CD14-positive monocyte (primary cell): ENCODE measurements at regions not wholly inside any gene's neighbourhood (a gene's known extent, or its start where the extent isn't known, plus 50 kb on each side); places are given as distances from the start of the nearest gene placed in this dataset.

Experiments
- DNase-seq, 3 donors: peaks; one replicate each; pipeline ENCODE4 v3.0.0-alpha.2; 2011 to 2022
- H2AFZ ChIP-seq: 2 replicates; pipeline ENCODE4 v1.6.0; 2012; ENCODE audit warnings: mild to moderate bottlenecking, low read depth, low read length, inconsistent platforms; ENCODE audit not compliant: insufficient read depth, poor library complexity, severe bottlenecking
- H3K27ac ChIP-seq, 2 donors: 1 replicate in 1 of 2; 2 replicates in 1 of 2; pipeline ENCODE4 v1.5.1; 2012 to 2013; ENCODE audit warnings: low read length in 2 of 2, control low read depth in 1 of 2, inconsistent platforms in 1 of 2, low read depth in 1 of 2, mild to moderate bottlenecking in 1 of 2
- H3K27me3 ChIP-seq, 2 donors: one replicate each; pipeline versions ENCODE4 v1.6.0 to v1.6.1; 2011 to 2013; ENCODE audit warnings: low read length in 2 of 2; ENCODE audit not compliant: control insufficient read depth in 2 of 2, insufficient read depth in 2 of 2
- H3K36me3 ChIP-seq, 2 donors: replicated peaks in 1 of 2; 1 replicate in 1 of 2; 2 replicates in 1 of 2; pipeline versions ENCODE4 v1.5.1 to v1.6.1; 2012 to 2013; ENCODE audit warnings: low read length in 2 of 2, control low read depth in 1 of 2, inconsistent platforms in 1 of 2, mild to moderate bottlenecking in 1 of 2; ENCODE audit not compliant: insufficient read depth in 2 of 2, control insufficient read depth in 1 of 2
- H3K4me1 ChIP-seq, 2 donors: 1 replicate in 1 of 2; 2 replicates in 1 of 2; pipeline versions ENCODE4 v1.5.1 to v1.6.1; 2012 to 2013; ENCODE audit warnings: low read length in 2 of 2, control low read depth in 1 of 2, inconsistent platforms in 1 of 2, mild to moderate bottlenecking in 1 of 2, moderate library complexity in 1 of 2; ENCODE audit not compliant: insufficient read depth in 2 of 2, control insufficient read depth in 1 of 2
- H3K4me2 ChIP-seq: replicated peaks from 2 replicates; pipeline ENCODE3; 2012; ENCODE audit warnings: low read length, moderate library complexity, mild to moderate bottlenecking; ENCODE audit not compliant: poor library complexity, severe bottlenecking; ENCODE audit errors: extremely low read depth
- H3K4me3 ChIP-seq, 3 experiments: fragments of 200-600 bp in 1 of 3; sonication (generic) in 1 of 3; replicated peaks in 1 of 3; 1 replicate in 2 of 3; 2 replicates in 1 of 3; pipeline ENCODE4 v1.5.1; 2011 to 2013; ENCODE audit warnings: low read length in 3 of 3, mild to moderate bottlenecking in 3 of 3, control low read depth in 2 of 3, low read depth in 2 of 3, inconsistent platforms in 1 of 3, moderate library complexity in 1 of 3
- H3K79me2 ChIP-seq: 2 replicates; pipeline ENCODE4 v1.6.0; 2012; ENCODE audit warnings: mild to moderate bottlenecking, control low read depth, inconsistent platforms, low read length, moderate library complexity; ENCODE audit not compliant: insufficient read depth
- H3K9ac ChIP-seq: 2 replicates; pipeline ENCODE4 v1.6.0; 2017; ENCODE audit warnings: low read length, mild to moderate bottlenecking; ENCODE audit not compliant: insufficient read depth, poor library complexity, severe bottlenecking
- H3K9me3 ChIP-seq, 2 donors: replicated peaks in 1 of 2; 1 replicate in 1 of 2; 2 replicates in 1 of 2; pipeline versions ENCODE4 v1.5.1 to v1.6.1; 2012 to 2013; ENCODE audit warnings: low read length in 2 of 2, control low read depth in 1 of 2; ENCODE audit not compliant: control insufficient read depth in 1 of 2, insufficient read depth in 1 of 2
- H4K20me1 ChIP-seq: 2 replicates; pipeline ENCODE4 v1.6.0; 2012; ENCODE audit warnings: mild to moderate bottlenecking, low read length, control low read depth, moderate library complexity; ENCODE audit not compliant: insufficient read depth
- H3K27ac Mint-ChIP-seq, 7 donors: one replicate each; pipeline ENCODE4 v1.8.0; 2020; ENCODE audit warnings: mild to moderate bottlenecking in 7 of 7, mixed read lengths in 7 of 7, moderate library complexity in 6 of 7, inconsistent platforms in 2 of 7
- H3K27me3 Mint-ChIP-seq, 3 donors: one replicate each; pipeline ENCODE4 v1.8.0; 2021 to 2022; ENCODE audit warnings: low read depth in 3 of 3, mild to moderate bottlenecking in 3 of 3, mixed read lengths in 3 of 3, moderate library complexity in 3 of 3, inconsistent platforms in 1 of 3
- H3K36me3 Mint-ChIP-seq, 2 donors: one replicate each; pipeline ENCODE4 v1.8.0; 2020; ENCODE audit warnings: mixed read lengths in 2 of 2, inconsistent platforms in 1 of 2, mild to moderate bottlenecking in 1 of 2
- H3K4me1 Mint-ChIP-seq: one replicate; pipeline ENCODE4 v1.8.0; 2020; ENCODE audit warnings: mild to moderate bottlenecking, mixed read lengths
- H3K4me3 Mint-ChIP-seq, 2 donors: one replicate each; pipeline ENCODE4 v1.8.0; 2020; ENCODE audit warnings: mild to moderate bottlenecking in 2 of 2, mixed read lengths in 2 of 2, moderate library complexity in 1 of 2
- H3K9me3 Mint-ChIP-seq, 7 donors: one replicate each; pipeline ENCODE4 v1.8.0; 2020 to 2022; ENCODE audit warnings: mixed read lengths in 7 of 7, mild to moderate bottlenecking in 6 of 7, moderate library complexity in 6 of 7, inconsistent platforms in 2 of 7
- WGBS: methylation state at CpG from one replicate; pipeline ENCODE4 v1.1.5; 2013; ENCODE audit warnings: missing lambda C conversion rate; ENCODE audit not compliant: insufficient coverage; 5-methylcytosine and 5-hydroxymethylcytosine counted together
- intact Hi-C, 2 donors: fragments of 100-400 bp; cut with micrococcal nuclease; formaldehyde crosslinking; loops; one replicate each; pipeline versions ENCODE4 v1.15.0 to v1.15.1; 2023
- TF ChIP-seq, protein P1 (sequence below): fragments of 200-600 bp; IDR thresholded peaks from one replicate; pipeline ENCODE4 v1.8.0; 2022; ENCODE audit warnings: antibody characterized with exemption, mild to moderate bottlenecking

DNA sequence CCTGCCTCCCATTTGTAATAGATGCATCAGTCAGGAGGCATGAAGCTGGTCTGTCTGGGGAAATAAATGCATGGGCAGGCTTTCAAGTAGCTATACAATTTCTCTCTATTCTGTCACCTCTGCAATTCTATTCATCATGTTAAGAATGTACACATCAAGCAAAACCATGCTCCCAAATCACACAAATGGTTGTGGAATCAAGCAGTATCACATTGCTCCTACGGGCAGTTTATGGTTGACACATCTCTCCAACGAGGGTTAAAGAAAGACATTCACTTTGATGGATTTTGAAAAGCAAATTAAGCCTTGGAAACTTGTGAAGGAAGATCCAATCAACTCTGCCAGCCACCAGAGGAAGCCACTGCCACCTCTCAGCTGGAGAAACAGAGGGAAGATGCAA is 1277.4 kb upstream of the TMEM132C start:
- H2AFZ ChIP-seq = no peak overlapping the region
- H3K27me3 Mint-ChIP-seq = peaks cover 0 to 2% (median 1%) of the 10 kb centered on the region in 3 donors
- no peak overlapping the region for H3K4me3 Mint-ChIP-seq
- TF ChIP-seq, protein P1, sequence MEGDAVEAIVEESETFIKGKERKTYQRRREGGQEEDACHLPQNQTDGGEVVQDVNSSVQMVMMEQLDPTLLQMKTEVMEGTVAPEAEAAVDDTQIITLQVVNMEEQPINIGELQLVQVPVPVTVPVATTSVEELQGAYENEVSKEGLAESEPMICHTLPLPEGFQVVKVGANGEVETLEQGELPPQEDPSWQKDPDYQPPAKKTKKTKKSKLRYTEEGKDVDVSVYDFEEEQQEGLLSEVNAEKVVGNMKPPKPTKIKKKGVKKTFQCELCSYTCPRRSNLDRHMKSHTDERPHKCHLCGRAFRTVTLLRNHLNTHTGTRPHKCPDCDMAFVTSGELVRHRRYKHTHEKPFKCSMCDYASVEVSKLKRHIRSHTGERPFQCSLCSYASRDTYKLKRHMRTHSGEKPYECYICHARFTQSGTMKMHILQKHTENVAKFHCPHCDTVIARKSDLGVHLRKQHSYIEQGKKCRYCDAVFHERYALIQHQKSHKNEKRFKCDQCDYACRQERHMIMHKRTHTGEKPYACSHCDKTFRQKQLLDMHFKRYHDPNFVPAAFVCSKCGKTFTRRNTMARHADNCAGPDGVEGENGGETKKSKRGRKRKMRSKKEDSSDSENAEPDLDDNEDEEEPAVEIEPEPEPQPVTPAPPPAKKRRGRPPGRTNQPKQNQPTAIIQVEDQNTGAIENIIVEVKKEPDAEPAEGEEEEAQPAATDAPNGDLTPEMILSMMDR = no peak
- no peaks in the 10 kb centered on the region for H3K4me1 Mint-ChIP-seq
- H3K36me3 ChIP-seq = no peaks in the 10 kb centered on the region
- intact Hi-C loops = no loop called here
- peaks cover under 1 to 11% of the 10 kb centered on the region in 2 donors for H3K9me3 ChIP-seq
- DNase-seq = no peak
- no peaks in the 10 kb centered on the region for H4K20me1 ChIP-seq
- no peaks in the 10 kb centered on the region for H3K27me3 ChIP-seq
- H3K36me3 Mint-ChIP-seq = no peaks in the 10 kb centered on the region
- no peaks in the 10 kb centered on the region for H3K79me2 ChIP-seq
- H3K9ac ChIP-seq = no peak overlapping the region
- H3K4me1 ChIP-seq = no peaks in the 10 kb centered on the region
- H3K4me2 ChIP-seq = no peak overlapping the region
- H3K27ac Mint-ChIP-seq = no peak overlapping the region
- H3K4me3 ChIP-seq = no peak overlapping the region
- WGBS = no CpG with 5 or more reads among the region's 2 CpGs
- peaks cover 0 to 19% (median 6%) of the 10 kb centered on the region in 7 donors for H3K9me3 Mint-ChIP-seq
- no peak overlapping the region for H3K27ac ChIP-seq

DNA sequence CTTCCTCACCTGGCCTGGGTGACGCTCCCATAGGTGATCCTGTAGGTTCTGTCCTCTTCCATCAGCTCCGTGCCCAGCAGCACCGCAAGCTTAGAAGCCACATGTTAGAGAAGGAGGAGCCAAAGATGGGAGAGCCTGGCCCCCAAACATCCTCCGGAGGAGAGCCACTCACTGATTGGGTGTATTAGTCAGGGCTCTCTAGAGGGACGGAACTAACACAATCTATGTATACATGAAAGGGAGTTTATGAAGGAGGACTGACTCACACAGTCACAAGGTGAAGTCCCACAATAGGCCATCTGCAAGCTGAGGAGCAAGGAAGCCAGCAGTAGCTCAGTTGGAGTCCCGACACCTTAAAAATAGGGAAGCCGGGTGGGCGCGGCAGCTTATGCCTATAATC is 1273.1 kb upstream of the TMEM132C start:
- H3K36me3 Mint-ChIP-seq = no peaks in the 10 kb centered on the region
- TF ChIP-seq, protein P1 = no peak
- no peaks in the 10 kb centered on the region for H3K4me1 Mint-ChIP-seq
- no peak overlapping the region for H3K4me3 Mint-ChIP-seq
- intact Hi-C loops = no loop called here
- Histone ChIP-seq H2AFZ (no peak overlapping the region), H3K4me1 (no peaks in the 10 kb centered on the region), H3K27ac (no peak overlapping the region), H3K9ac (no peak overlapping the region), H4K20me1 (no peaks in the 10 kb centered on the region), H3K79me2 (no peaks in the 10 kb centered on the region), H3K36me3 (no peaks in the 10 kb centered on the region), H3K9me3 (peaks cover 0 to 7% of the 10 kb centered on the region in 2 donors), H3K4me3 (no peak overlapping the region), H3K27me3 (no peaks in the 10 kb centered on the region), H3K4me2 (no peak overlapping the region)
- WGBS = 89% methylated on average over 6 of the region's 9 CpGs
- H3K27ac Mint-ChIP-seq = no peak overlapping the region
- peaks cover 0 to 3% (median 1%) of the 10 kb centered on the region in 3 donors for H3K27me3 Mint-ChIP-seq
- peaks cover 0 to 20% (median 2%) of the 10 kb centered on the region in 7 donors for H3K9me3 Mint-ChIP-seq
- DNase-seq = no peak
